Endothelial cell of umbilical vein (primary cell): ENCODE measurements at regions not wholly inside any gene's neighbourhood (a gene's known extent, or its start where the extent isn't known, plus 50 kb on each side); places are given as distances from the start of the nearest gene placed in this dataset.

Experiments
- CTCF ChIP-seq, 2 donors: IDR thresholded peaks; 1 replicate in 1 of 2; 2 replicates in 1 of 2; pipeline ENCODE4 v1.5.1; 2011; ENCODE audit warnings: low read length in 2 of 2, mild to moderate bottlenecking in 2 of 2, moderate library complexity in 2 of 2, control low read depth in 1 of 2, inconsistent platforms in 1 of 2, low read depth in 1 of 2; ENCODE audit not compliant: insufficient read depth in 1 of 2; ENCODE audit errors: extremely low read depth in 1 of 2
- JUN ChIP-seq: IDR thresholded peaks from 2 replicates; pipeline ENCODE4 v1.6.1; 2011; ENCODE audit warnings: borderline replicate concordance, low read depth; ENCODE audit not compliant: insufficient read length, insufficient read depth
- MYC ChIP-seq: IDR thresholded peaks from one replicate; pipeline ENCODE4 v1.6.1; 2011; ENCODE audit warnings: mild to moderate bottlenecking, low read depth, low read length

DNA sequence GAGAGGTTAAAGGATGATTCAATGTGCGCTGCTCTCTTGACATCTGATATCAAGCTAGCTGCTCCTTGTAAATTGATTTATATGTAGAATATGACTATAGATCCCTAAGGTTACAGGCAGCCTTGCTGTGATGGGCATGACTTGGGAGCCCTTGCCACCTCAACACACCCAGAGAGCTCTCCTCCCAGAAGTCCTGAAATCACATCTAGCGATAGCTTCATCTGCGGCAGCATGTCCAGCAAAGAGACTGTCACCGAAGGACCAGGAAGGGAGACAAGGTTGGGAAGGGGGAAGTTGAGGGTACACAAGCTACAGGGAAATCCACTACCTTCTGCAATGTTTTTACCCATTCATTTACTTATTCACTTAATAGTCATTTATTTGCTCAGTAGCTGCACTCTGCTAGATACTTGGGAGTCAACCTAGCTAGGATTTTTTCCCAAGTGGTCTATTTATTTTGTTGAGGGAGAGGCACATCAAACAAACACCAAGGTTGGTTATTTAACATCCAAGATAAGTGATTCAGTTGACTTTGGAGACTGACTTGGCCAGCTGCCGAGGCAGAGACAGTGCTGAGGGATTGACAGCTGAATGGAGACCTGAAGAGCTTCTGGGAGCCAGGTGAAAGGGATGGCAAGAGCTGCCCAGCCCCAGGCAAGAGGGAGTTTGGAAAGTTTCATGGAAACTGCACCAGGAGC is 205.8 kb upstream of the IL12A start:
- TF ChIP-seq JUN: no peak
- no peak for TF ChIP-seq CTCF (IDR thresholded peaks at IDR 0.05; ENCODE audit: extremely low read depth in 1 of 2, insufficient read depth in 1 of 2, low read depth in 1 of 2, low read length in 2 of 2)
- no peak for TF ChIP-seq MYC
